Glomerular visceral epithelial cell (primary cell): ENCODE measurements at regions not wholly inside any gene's neighbourhood (a gene's known extent, or its start where the extent isn't known, plus 50 kb on each side); places are given as distances from the start of the nearest gene placed in this dataset.

Experiments used
- DNase-seq: peaks from one replicate; pipeline ENCODE4 v3.0.0-alpha.2; 2016; ENCODE audit errors: extremely low spot score

DNA sequence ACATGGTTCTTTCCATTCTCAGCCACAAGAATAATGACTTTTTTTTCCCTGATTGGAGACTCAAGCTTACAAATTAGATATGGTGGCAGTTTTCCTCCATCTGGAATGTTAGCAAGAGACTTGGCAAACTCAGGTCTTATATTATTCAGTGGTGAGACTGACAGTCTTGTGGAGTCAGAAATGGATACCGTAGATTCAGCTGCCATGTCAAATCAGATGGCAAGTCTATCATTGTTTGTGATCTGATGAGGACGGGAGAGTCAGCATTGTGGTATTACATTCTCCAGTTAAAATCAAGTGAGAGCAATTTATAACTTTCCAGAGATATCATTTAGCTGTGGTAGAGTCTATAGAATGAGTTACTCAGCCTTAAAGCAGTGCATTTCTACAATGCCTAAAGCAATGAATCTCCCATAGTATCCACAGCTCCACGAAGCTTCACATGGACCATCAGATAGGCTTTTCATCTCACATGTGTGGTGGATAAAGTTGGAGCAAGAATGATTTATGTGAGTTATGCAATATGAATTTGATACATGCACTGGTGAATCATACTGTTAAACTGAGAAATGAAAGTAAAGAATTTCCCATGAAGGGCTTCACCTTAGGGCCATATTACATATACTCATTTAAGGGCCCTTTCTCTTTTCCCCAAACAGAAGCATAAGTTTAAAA is 430.6 kb downstream of the ZNF608 start:
- DNase-seq, result peak; percentile 4

DNA sequence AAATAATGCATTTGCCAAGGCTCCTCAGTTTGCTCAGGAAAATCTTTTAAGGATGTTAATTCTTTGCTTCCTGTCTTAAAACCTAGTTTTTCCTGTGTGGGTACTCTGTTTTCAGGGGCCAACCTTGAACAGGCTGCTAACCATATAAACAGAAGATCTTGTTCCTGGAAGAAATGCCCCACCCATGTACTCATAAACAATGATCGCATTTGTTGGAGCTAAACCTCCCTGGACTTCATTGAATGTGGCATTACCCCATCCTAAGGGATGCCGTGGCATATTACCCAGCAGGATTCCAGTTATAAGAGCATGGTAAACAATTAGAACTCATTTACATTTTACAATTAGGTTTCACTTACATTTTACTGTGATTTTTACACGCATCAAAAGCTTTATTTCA is 436.0 kb downstream of the ZNF608 start:
- DNase-seq, result no peak

DNA sequence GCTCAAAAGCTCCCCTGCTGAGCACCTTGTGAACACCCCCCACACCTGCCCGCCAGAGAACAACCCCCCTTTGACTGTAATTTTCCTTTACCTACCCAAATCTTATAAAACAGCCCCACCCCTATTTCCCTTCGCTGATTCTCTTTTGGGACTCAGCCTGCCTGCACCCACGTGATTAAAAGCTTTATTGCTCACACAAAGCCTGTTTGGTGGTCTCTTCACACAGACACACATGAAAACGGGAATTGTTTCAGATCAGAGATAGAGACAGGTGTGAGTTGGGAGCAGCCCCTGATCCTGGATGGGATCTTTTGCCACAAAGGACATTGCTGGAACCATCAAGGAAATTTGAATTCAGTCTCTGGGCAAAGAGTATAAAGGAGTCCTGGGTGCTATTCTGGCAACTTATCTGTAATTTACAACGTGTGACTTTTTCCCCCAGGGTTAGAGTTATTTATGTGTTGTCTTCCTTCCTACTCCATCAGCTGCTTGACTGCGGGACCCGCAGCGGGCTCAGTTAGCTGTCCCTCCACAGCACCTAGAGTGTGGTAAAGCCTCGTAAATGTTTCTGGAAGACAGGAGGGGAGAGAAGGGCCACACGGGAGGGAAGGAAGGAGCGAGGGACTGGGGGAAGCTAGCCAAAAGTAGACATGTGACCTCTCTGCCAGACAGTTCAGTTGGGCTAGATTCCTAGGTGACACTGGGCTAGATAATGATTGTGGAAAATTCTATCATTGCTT is 437.0 kb downstream of the ZNF608 start:
- no peak for DNase-seq

DNA sequence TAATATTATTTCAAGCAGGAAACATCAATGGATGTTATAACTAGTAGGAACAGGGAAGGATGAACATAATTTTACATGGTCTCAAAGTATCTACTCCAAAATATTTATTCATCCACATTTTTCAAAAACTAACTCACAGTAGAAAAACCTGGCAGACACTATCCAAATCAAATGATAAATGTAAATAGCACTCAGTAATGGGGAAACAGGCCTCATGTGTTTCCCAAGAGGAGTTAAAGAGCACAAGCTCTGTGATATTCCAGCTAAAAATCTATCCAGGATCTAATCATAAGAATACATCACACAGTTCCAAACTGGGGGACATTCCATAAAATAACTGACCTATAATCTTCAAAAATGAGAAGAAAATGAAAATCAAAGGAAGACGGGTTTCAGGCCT is 443.1 kb downstream of the ZNF608 start:
- DNase-seq, result no peak

DNA sequence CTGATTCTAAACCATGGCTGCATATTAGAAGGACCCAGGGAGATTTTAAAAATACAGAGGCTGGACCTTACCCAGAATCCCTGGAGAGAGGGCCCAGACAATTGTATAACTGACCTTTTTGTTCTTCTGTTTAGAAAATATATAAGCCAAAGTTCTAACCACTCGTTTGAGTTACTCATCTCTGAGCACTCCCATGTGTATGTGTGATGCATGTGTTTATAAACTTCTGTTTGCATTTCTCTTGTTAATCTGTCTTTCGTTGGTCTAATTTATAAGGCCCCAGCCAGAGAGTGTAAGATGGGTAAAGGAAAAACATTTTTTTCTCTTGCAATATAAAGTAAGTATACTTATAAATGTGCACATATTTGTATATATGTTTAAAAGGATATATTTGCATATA is 443.9 kb downstream of the ZNF608 start:
- no peak for DNase-seq

DNA sequence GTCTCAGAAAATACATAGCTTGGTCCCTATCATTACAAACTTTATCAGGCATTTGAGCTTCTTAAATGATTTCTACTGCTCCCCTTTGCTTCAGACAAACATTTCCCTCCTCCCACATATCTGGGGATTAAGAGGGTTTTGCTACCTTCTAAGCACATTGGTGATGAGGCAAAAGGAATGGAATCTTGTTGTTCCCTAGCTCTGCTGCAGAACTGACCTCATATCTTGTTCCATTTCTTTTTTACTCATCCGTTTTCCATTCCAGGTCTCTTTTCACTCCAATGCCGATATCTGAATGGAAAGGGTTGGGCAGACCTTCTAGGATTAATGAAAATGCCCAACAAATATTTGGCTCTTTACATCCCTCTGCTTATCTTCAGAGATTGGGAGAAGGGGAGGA is 444.6 kb downstream of the ZNF608 start:
- DNase-seq, result peak; percentile 9

DNA sequence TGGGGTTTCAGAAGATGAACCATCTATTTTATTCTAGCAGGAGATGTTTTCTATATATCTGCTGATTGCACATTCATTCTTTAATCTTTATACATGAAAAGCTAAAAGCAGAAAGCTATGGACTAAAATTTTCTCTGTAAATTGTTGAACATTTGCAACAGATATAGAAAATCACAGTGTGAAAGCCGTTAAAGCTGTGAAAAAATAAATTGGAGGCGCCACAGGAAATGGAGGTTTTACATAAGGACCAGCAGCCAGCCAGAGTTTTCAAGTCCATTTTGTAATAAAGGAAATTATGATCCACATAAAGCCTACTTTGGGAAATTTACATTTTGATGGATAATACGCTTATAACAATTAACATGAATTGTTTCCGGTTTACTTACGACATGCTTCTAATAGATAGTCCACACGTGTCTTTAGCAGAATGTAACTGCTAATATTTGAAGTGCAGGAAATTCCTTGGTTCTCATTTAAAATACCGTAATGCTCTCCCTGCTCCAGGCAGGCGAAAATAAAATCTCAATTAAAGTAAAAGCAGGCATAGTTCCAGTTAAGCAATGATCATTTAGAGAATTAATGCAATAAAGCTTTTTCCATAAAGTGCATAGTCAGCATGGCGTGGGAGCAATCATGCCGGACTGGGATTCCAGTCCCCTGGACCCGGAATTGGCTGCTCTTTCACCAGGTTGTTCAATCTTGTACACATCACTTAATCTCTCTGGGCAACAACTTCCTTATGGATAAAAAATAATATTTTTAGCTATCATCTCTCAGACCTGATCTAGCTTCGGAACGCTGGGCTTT is 445.4 kb downstream of the ZNF608 start:
- DNase-seq, result no peak

GRCh38 chr5:124297826-124298225 is 448.6 kb downstream of the ZNF608 start:
- no peak for DNase-seq

- DNase-seq, result no peak
These were observed 454.1 kb downstream of the ZNF608 start for GRCh38 chr5:124292322-124292855.

- DNase-seq, result no peak
These were observed 456.7 kb downstream of the ZNF608 start for GRCh38 chr5:124289641-124290311.

DNA sequence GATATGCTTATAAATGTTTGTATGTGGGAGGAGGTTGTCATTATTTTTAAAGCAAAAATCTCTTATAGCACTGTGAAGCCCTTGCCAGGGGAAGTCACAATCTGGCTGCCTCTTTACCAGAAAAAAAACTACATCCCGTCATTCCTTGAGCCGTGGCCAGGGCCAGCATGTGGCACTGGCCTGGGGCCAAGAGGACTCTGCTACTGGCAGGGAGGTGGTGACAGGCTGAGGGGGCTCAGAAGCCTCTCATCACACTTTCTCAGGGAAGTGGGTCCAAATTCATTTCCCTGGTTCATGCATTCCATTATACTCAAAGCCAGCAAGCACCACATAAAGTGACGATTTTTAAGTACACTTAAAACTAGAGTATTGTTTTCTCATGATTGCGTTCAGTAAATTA is 457.3 kb downstream of the ZNF608 start:
- DNase-seq, result no peak

GRCh38 chr5:124287813-124288212 is 458.6 kb downstream of the ZNF608 start:
- no peak for DNase-seq

DNA sequence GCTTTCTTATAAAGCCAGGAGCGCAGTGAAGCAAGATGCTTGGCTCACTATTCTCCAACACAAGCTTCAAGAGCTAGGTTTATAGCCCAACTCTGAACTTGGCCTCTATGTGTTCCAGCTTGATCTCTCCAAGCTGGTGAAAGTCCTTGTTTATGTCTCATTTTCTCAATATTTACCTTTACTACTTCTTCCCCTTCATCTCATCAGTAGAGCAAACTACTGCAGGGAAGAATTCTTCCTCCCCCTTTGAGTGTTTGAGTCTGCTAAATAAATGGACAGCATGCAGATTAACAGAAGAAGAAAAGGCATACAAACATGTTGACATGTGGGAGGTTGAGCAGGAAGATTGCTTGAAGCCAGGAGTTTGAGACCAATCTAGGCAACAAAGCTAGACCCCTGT is 460.7 kb downstream of the ZNF608 start:
- no peak for DNase-seq

- DNase-seq, result peak; percentile 5
These were observed 461.4 kb downstream of the ZNF608 start for GRCh38 chr5:124285071-124285470.

GRCh38 chr5:124283031-124283430 is 463.4 kb downstream of the ZNF608 start:
- no peak for DNase-seq

DNA sequence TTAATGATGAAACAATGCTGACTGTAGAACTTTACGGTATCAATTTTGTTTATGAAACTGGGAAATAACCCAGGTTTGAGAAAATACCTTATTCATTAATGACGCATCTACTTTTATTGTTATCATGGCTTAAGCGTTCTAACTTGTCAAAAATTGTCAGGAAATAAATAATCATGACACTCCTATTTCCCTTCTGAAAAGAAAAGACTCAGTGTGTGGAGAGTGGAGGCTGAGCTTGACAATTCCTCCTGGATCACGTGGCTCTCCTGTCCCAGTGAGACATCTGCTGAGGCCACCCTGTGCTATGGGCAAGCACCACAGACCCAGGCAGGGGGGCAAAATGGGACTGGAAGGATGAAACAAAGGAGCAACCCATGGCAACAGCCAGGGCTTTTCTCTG is 466.4 kb downstream of the ZNF608 start:
- no peak for DNase-seq

DNA sequence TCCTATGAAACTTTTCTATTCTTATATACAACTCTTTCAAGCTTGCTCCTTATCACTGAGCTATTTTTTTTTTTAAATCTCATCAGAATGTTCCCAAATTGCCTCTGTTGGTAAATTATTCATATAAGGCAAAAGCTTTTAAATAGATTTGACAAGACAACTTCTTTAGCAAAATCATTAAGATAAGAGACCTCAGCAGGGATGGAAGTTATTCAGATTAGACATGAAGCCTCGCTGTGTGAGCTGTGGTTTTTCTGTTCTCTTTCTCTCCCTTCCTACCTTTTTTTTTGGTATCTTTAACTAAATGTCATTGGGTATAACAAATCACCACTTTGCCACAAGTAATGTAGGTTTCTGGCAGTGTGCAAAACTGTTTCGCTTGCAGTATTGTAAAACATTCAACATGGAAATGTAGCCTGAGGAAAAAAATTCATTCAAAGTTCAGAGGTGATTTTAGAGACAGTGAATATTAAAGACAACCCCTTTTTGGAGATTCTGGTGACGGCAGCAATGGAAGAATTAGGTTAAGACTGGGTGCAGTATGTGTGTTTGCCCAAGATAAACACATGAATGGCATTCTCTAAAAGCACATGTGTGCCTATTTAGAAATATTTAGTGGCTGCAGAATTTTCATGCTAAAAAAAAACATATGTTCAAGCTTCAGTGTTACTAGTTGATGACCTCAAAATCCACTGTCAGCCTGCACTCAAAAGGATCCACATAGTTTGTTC is 467.1 kb downstream of the ZNF608 start:
- no peak for DNase-seq

GRCh38 chr5:124278636-124279035 is 467.8 kb downstream of the ZNF608 start:
- no peak for DNase-seq

- DNase-seq, result no peak
These were observed 468.5 kb downstream of the ZNF608 start for GRCh38 chr5:124277767-124278545.

GRCh38 chr5:124276166-124276565 is 470.3 kb downstream of the ZNF608 start:
- no peak for DNase-seq
